Endothelial cell (in vitro differentiated cells): ENCODE measurements at regions not wholly inside any gene's neighbourhood (a gene's known extent, or its start where the extent isn't known, plus 50 kb on each side); places are given as distances from the start of the nearest gene placed in this dataset.

Source experiments
- DNase-seq: peaks from one replicate; pipeline ENCODE4 v3.0.0; 2021; ENCODE audit warnings: low spot score
- H3K27ac Mint-ChIP-seq: one replicate; pipeline ENCODE4 v1.8.0; 2021; ENCODE audit warnings: mixed read lengths, inconsistent platforms; ENCODE audit not compliant: unreplicated experiment
- H3K27me3 Mint-ChIP-seq: one replicate; pipeline ENCODE4 v1.8.0; 2021; ENCODE audit warnings: mild to moderate bottlenecking, moderate library complexity, mixed read lengths, inconsistent platforms; ENCODE audit not compliant: unreplicated experiment
- H3K36me3 Mint-ChIP-seq: one replicate; pipeline ENCODE4 v1.8.0; 2021; ENCODE audit warnings: mild to moderate bottlenecking, low read depth, mixed read lengths, inconsistent platforms; ENCODE audit not compliant: unreplicated experiment
- H3K4me1 Mint-ChIP-seq: one replicate; pipeline ENCODE4 v1.8.0; 2021; ENCODE audit warnings: mild to moderate bottlenecking, mixed read lengths, inconsistent platforms; ENCODE audit not compliant: unreplicated experiment
- H3K4me3 Mint-ChIP-seq: one replicate; pipeline ENCODE4 v1.8.0; 2021; ENCODE audit warnings: mild to moderate bottlenecking, mixed read lengths, inconsistent platforms; ENCODE audit not compliant: unreplicated experiment
- H3K9me3 Mint-ChIP-seq: one replicate; pipeline ENCODE4 v1.8.0; 2021; ENCODE audit warnings: mixed read lengths, inconsistent platforms; ENCODE audit not compliant: unreplicated experiment
- CTCF ChIP-seq: fragments of 200-600 bp; sonication (generic); IDR thresholded peaks from one replicate; pipeline ENCODE4 v1.5.0; 2021; ENCODE audit warnings: antibody characterized with exemption; ENCODE audit not compliant: unreplicated experiment

DNA sequence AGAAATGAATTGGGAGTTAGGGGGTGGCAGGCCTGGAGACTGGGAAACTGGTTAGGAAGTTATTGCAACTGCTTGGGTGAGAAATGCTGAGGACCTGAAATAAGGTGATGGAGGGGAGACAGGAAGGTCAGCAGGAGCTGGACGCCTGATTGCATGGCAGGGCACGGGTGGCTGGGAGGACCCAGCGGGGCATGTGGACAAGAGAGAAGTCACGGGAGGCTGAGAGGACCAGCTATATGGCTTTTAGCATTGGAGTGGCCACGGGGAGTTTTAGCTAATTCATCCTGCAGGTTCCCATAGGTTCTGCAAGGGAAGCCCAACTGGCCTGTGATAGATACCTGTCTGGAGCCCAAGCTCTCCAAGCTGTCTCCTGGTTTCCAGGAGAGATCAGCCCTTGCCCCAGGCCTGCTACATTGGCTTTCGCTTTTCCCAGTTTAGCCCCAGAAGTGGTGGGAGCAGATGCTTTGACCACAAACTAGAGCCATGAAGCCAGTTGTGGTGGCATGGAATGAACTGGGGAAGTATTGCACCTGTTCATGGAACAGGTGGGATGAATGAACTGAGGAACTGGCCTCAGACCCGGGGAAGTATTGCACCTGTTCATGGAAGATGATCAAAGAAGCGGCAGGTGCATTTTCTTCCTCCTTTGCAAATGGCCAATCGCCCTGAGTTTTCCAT, 93.6 kb upstream of the TAF1B start:
- no peak for TF ChIP-seq CTCF
- Mint-ChIP-seq H3K36me3 (peaks cover 3% of the 10 kb centered on the region), H3K27me3 (peaks cover 4% of the 10 kb centered on the region), H3K27ac (peak overlapping the region; percentile 44), H3K4me1 (peaks cover 4% of the 10 kb centered on the region), H3K9me3 (no peaks in the 10 kb centered on the region), H3K4me3 (no peak overlapping the region)
- no peak for DNase-seq

GRCh38 chr2:9750224-9751215, 92.8 kb upstream of the TAF1B start:
- DNase-seq, result no peak
- no peak overlapping the region for H3K4me3 Mint-ChIP-seq
- H3K9me3 Mint-ChIP-seq, result peaks cover 3% of the 10 kb centered on the region
- peaks cover 8% of the 10 kb centered on the region for H3K4me1 Mint-ChIP-seq
- H3K27me3 Mint-ChIP-seq, result peaks cover 6% of the 10 kb centered on the region
- no peak for TF ChIP-seq CTCF
- peaks cover 3% of the 10 kb centered on the region for H3K36me3 Mint-ChIP-seq
- no peak overlapping the region for H3K27ac Mint-ChIP-seq

GRCh38 chr2:9751831-9752230, 91.4 kb upstream of the TAF1B start:
- peaks cover 9% of the 10 kb centered on the region for H3K4me1 Mint-ChIP-seq
- TF ChIP-seq CTCF, result no peak
- H3K27ac Mint-ChIP-seq, result no peak overlapping the region
- no peak overlapping the region for H3K4me3 Mint-ChIP-seq
- H3K36me3 Mint-ChIP-seq, result peaks cover 3% of the 10 kb centered on the region
- peaks cover 15% of the 10 kb centered on the region for H3K27me3 Mint-ChIP-seq
- DNase-seq, result no peak
- H3K9me3 Mint-ChIP-seq, result peaks cover 4% of the 10 kb centered on the region

GRCh38 chr2:9752441-9753275, 90.6 kb upstream of the TAF1B start:
- peaks cover 15% of the 10 kb centered on the region for H3K27me3 Mint-ChIP-seq
- TF ChIP-seq CTCF, result no peak
- H3K36me3 Mint-ChIP-seq, result peaks cover 3% of the 10 kb centered on the region
- DNase-seq, result no peak
- no peak overlapping the region for H3K4me3 Mint-ChIP-seq
- H3K9me3 Mint-ChIP-seq, result peaks cover 4% of the 10 kb centered on the region
- peaks cover 13% of the 10 kb centered on the region for H3K4me1 Mint-ChIP-seq
- no peak overlapping the region for H3K27ac Mint-ChIP-seq
